ENCODE measurements at regions not wholly inside any gene's neighbourhood (a gene's known extent, or its start where the extent isn't known, plus 50 kb on each side); places are given as distances from the start of the nearest gene placed in this dataset.

GRCh38 chr6:104325341-104326172, 534.2 kb downstream of the HACE1 start:
- H3K27ac ChIP-seq (replicated peaks): no peak overlapping the region
- intact Hi-C loops (cut with micrococcal nuclease): no loop called here
- no peaks in the 10 kb centered on the region for H3K4me1 ChIP-seq
- H3K36me3 ChIP-seq: no peaks in the 10 kb centered on the region
- DNase-seq: no peak
- no peak overlapping the region for H3K4me3 ChIP-seq
- no peaks in the 10 kb centered on the region for H3K27me3 ChIP-seq (ENCODE audit: low read depth)
- TF ChIP-seq, protein P1, sequence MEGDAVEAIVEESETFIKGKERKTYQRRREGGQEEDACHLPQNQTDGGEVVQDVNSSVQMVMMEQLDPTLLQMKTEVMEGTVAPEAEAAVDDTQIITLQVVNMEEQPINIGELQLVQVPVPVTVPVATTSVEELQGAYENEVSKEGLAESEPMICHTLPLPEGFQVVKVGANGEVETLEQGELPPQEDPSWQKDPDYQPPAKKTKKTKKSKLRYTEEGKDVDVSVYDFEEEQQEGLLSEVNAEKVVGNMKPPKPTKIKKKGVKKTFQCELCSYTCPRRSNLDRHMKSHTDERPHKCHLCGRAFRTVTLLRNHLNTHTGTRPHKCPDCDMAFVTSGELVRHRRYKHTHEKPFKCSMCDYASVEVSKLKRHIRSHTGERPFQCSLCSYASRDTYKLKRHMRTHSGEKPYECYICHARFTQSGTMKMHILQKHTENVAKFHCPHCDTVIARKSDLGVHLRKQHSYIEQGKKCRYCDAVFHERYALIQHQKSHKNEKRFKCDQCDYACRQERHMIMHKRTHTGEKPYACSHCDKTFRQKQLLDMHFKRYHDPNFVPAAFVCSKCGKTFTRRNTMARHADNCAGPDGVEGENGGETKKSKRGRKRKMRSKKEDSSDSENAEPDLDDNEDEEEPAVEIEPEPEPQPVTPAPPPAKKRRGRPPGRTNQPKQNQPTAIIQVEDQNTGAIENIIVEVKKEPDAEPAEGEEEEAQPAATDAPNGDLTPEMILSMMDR (IDR thresholded peaks at IDR 0.05; ENCODE audit: borderline replicate concordance): peak; percentile 51
- no peaks in the 10 kb centered on the region for H3K9me3 ChIP-seq (replicated peaks)

DNA sequence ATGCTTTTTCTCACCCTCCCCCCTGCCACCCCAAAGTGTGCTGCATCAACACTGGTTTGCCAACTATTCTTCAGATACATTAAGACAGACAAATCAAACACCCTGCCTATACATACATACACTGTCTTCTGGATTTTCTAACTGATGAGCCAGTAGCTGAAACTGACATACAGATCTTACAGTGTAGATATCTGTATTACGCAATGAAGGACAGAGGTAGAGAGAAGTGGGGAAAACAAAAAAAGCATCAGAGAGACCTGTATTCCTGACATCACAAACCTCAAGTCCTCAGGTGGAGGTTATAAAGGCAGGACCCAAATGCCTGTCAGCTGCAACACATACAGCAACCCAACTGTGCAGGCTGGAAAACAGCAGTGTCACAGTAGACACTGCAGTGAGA, 535.4 kb downstream of the HACE1 start:
- no peak for DNase-seq
- no peaks in the 10 kb centered on the region for H3K9me3 ChIP-seq (replicated peaks)
- H3K36me3 ChIP-seq: no peaks in the 10 kb centered on the region
- intact Hi-C loops (cut with micrococcal nuclease): no loop called here
- H3K4me3 ChIP-seq: no peak overlapping the region
- no peaks in the 10 kb centered on the region for H3K27me3 ChIP-seq (ENCODE audit: low read depth)
- no peaks in the 10 kb centered on the region for H3K4me1 ChIP-seq
- TF ChIP-seq, protein P1 (IDR thresholded peaks at IDR 0.05; ENCODE audit: borderline replicate concordance): no peak
- H3K27ac ChIP-seq (replicated peaks): no peak overlapping the region

GRCh38 chr6:104322841-104323240, 536.9 kb downstream of the HACE1 start:
- no peaks in the 10 kb centered on the region for H3K27me3 ChIP-seq (ENCODE audit: low read depth)
- TF ChIP-seq, protein P1 (IDR thresholded peaks at IDR 0.05; ENCODE audit: borderline replicate concordance): no peak
- intact Hi-C loops (cut with micrococcal nuclease): no loop called here

DNA sequence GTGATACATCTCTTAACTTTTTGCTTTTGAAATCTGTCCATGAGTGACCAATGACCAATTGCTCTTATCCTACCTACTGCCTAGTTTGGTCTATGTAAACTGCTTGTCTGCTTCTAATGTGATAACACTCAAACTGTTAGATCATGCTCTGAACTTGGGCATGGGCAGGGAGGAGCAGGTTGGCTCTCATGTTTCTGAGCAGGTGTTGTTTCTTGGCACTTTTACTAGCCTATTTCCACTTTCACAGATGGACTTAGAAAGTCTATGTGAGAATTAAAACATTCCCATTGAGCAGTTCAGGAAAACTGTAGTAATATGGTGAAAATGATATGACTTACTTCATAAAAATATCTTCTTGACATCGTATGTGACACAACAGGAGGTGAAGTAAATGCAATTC, 538.4 kb downstream of the HACE1 start:
- no peak for DNase-seq
- TF ChIP-seq, protein P1 (IDR thresholded peaks at IDR 0.05; ENCODE audit: borderline replicate concordance): no peak

More at GRCh38 chr6:104322841-104323240, 536.9 kb downstream of the HACE1 start:
- Histone ChIP-seq H3K4me1 (no peaks in the 10 kb centered on the region), H3K36me3 (no peaks in the 10 kb centered on the region), H3K27ac (replicated peaks) (no peak overlapping the region), H3K9me3 (replicated peaks) (no peaks in the 10 kb centered on the region), H3K4me3 (no peak overlapping the region)
- DNase-seq: no peak

DNA sequence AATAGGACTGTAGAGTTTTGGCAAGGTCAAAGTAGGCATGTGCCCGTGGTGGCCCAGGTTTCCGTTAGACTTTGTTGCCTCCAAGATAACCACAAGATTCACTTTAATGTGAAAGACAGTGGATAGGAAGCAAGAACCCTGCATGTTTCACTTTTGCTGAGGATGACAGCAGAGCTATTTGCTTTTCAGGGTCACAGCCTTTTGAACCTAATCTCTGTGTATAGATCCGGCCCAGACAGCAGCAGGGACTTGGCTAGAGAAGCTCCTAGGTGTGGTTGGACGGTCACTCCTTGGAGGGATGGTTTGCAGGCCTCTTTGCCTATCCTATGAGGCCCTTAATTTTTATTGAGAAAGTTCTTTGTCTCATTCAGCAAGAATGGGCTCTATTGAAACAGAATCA, 538.8 kb downstream of the HACE1 start:
- Histone ChIP-seq H3K27me3 (ENCODE audit: low read depth) (no peaks in the 10 kb centered on the region), H3K36me3 (no peaks in the 10 kb centered on the region), H3K9me3 (replicated peaks) (no peaks in the 10 kb centered on the region), H3K4me1 (no peaks in the 10 kb centered on the region), H3K4me3 (no peak overlapping the region), H3K27ac (replicated peaks) (no peak overlapping the region)
- no peak for DNase-seq
- TF ChIP-seq, protein P1 (IDR thresholded peaks at IDR 0.05; ENCODE audit: borderline replicate concordance): no peak
- intact Hi-C loops (cut with micrococcal nuclease): no loop called here

More for the DNA sequence above, 538.4 kb downstream of the HACE1 start:
- no peak overlapping the region for H3K27ac ChIP-seq (replicated peaks)
- H3K4me1 ChIP-seq: no peaks in the 10 kb centered on the region
- intact Hi-C loops (cut with micrococcal nuclease): no loop called here
- H3K27me3 ChIP-seq (ENCODE audit: low read depth): no peaks in the 10 kb centered on the region
- no peak overlapping the region for H3K4me3 ChIP-seq
- no peaks in the 10 kb centered on the region for H3K9me3 ChIP-seq (replicated peaks)
- H3K36me3 ChIP-seq: no peaks in the 10 kb centered on the region

All from left ventricle myocardium inferior (tissue), 1 donor.